Caco-2 (cell line): ENCODE measurements at regions not wholly inside any gene's neighbourhood (a gene's known extent, or its start where the extent isn't known, plus 50 kb on each side); places are given as distances from the start of the nearest gene placed in this dataset.
"Not testable (repeated sequence)": the region's sequence is repeated elsewhere in the genome, so short reads cannot be mapped to it uniquely, and the experiment has no call there.

ENCODE experiments used
- BruUV-seq: library from RNA; stranded (reverse); fragments of 400-500 nt; replicated peaks from 2 replicates; lab custom pipeline; 2021; lab: Mats Ljungman, UMichigan
- CTCF ChIA-PET: fragments of 300-600 bp; sonication (Branson Sonifier 250); formaldehyde crosslinking; loops from one replicate; lab custom pipeline; 2022; ENCODE audit warnings: antibody characterized with exemption; lab: Charles Lee
- POLR2A ChIA-PET: fragments of 300-600 bp; sonication (Branson Sonifier 250); formaldehyde crosslinking; loops from one replicate; lab custom pipeline; 2022; ENCODE audit warnings: antibody characterized with exemption; lab: Charles Lee
- DNase-seq, 2 experiments: peaks; one replicate each; pipeline versions ENCODE4 v3.0.0 to v3.0.0-alpha.2; 2020 to 2022
- H3K27me3 ChIP-seq: replicated peaks from 2 replicates; pipeline ENCODE4 v1.6.0; 2011; ENCODE audit warnings: low read length; ENCODE audit not compliant: control insufficient read depth, insufficient read depth
- H3K36me3 ChIP-seq: 2 replicates; pipeline ENCODE4 v1.5.1; 2011; ENCODE audit warnings: low read length; ENCODE audit not compliant: control insufficient read depth, insufficient read depth
- H3K4me1 ChIP-seq: fragments of 250-450 bp; sonication (Bioruptor Pico); 2 replicates; pipeline ENCODE4 v1.5.1; 2020; ENCODE audit warnings: mild to moderate bottlenecking
- H3K4me3 ChIP-seq: 2 replicates; pipeline ENCODE4 v1.5.1; 2011; ENCODE audit warnings: low read depth, mild to moderate bottlenecking, control low read depth, low read length
- H3K9me3 ChIP-seq: fragments of 250-450 bp; sonication (Bioruptor Pico); 2 replicates; pipeline ENCODE4 v1.5.1; 2020; ENCODE audit warnings: mild to moderate bottlenecking, moderate library complexity
- H3K27ac Mint-ChIP-seq: one replicate; pipeline ENCODE4 v1.8.0; 2022; ENCODE audit warnings: mixed read lengths; ENCODE audit not compliant: unreplicated experiment
- H3K27me3 Mint-ChIP-seq: one replicate; pipeline ENCODE4 v1.8.0; 2022; ENCODE audit warnings: mixed read lengths; ENCODE audit not compliant: insufficient read depth, unreplicated experiment
- H3K36me3 Mint-ChIP-seq: one replicate; pipeline ENCODE4 v1.8.0; 2022; ENCODE audit warnings: mild to moderate bottlenecking, mixed read lengths; ENCODE audit not compliant: insufficient read depth, unreplicated experiment
- H3K4me1 Mint-ChIP-seq: one replicate; pipeline ENCODE4 v1.8.0; 2022; ENCODE audit warnings: low read depth, mixed read lengths; ENCODE audit not compliant: unreplicated experiment
- H3K4me3 Mint-ChIP-seq: one replicate; pipeline ENCODE4 v1.8.0; 2022; ENCODE audit warnings: mild to moderate bottlenecking, moderate library complexity, mixed read lengths; ENCODE audit not compliant: unreplicated experiment
- H3K9me3 Mint-ChIP-seq: one replicate; pipeline ENCODE4 v1.8.0; 2022; ENCODE audit warnings: mixed read lengths; ENCODE audit not compliant: unreplicated experiment
- CTCF ChIP-seq, 2 experiments: fragments of 200-600 bp in 1 of 2; IDR thresholded peaks; 1 replicate in 1 of 2; 2 replicates in 1 of 2; pipeline versions ENCODE4 v1.5.1 to v1.8.0; 2011 to 2022; ENCODE audit warnings: antibody characterized with exemption in 1 of 2, control low read depth in 1 of 2, inconsistent platforms in 1 of 2, low read depth in 1 of 2, low read length in 1 of 2, mild to moderate bottlenecking in 1 of 2, moderate library complexity in 1 of 2; ENCODE audit not compliant: insufficient read depth in 1 of 2, severe bottlenecking in 1 of 2, unreplicated experiment in 1 of 2
- intact Hi-C: fragments of 100-400 bp; cut with micrococcal nuclease; formaldehyde crosslinking; loops from one replicate; pipeline ENCODE4 v1.10.0; 2022; ENCODE audit not compliant: unreplicated experiment

- no TSS peak for BruUV-seq
- ChIA-PET POLR2A (no interaction called here), CTCF (no interaction called here)
- H3K4me3 Mint-ChIP-seq = no peak overlapping the region
- H3K27me3 ChIP-seq = no peaks in the 10 kb centered on the region
- H3K27ac Mint-ChIP-seq = no peak overlapping the region
- H3K9me3 Mint-ChIP-seq = no peaks in the 10 kb centered on the region
- no peaks in the 10 kb centered on the region for H3K4me1 ChIP-seq
- no peaks in the 10 kb centered on the region for H3K9me3 ChIP-seq
- intact Hi-C loops = no loop called here
- H3K27me3 Mint-ChIP-seq = peaks cover 6% of the 10 kb centered on the region
- DNase-seq = no peak
- H3K36me3 ChIP-seq = no peaks in the 10 kb centered on the region
- no peak for TF ChIP-seq CTCF (IDR thresholded peaks at IDR 0.05; ENCODE audit: insufficient read depth in 1 of 2, low read depth in 1 of 2, low read length in 1 of 2, severe bottlenecking in 1 of 2, unreplicated experiment in 1 of 2)
- H3K4me3 ChIP-seq = no peak overlapping the region
- H3K36me3 Mint-ChIP-seq = no peaks in the 10 kb centered on the region
- no peaks in the 10 kb centered on the region for H3K4me1 Mint-ChIP-seq
Measured at GRCh38 chr15:77897896-77898406, 179.6 kb downstream of the TBC1D2B start.

- H3K27ac Mint-ChIP-seq, H3K4me3 ChIP-seq, H3K4me3 Mint-ChIP-seq, H3K27me3 Mint-ChIP-seq, H3K4me1 ChIP-seq, H3K9me3 Mint-ChIP-seq, H3K9me3 ChIP-seq, H3K36me3 Mint-ChIP-seq, intact Hi-C loops, CTCF ChIA-PET, DNase-seq, H3K36me3 ChIP-seq, POLR2A ChIA-PET, BruUV-seq, H3K27me3 ChIP-seq, H3K4me1 Mint-ChIP-seq: not testable (repeated sequence)
Measured at GRCh38 chr15:77897113-77897895, 180.2 kb downstream of the TBC1D2B start.

- H3K27me3 Mint-ChIP-seq, H3K9me3 Mint-ChIP-seq, DNase-seq, H3K36me3 Mint-ChIP-seq, POLR2A ChIA-PET, H3K9me3 ChIP-seq, H3K4me3 Mint-ChIP-seq, CTCF ChIA-PET, intact Hi-C loops, H3K4me3 ChIP-seq, H3K36me3 ChIP-seq, H3K4me1 Mint-ChIP-seq, BruUV-seq, H3K27ac Mint-ChIP-seq, H3K27me3 ChIP-seq, H3K4me1 ChIP-seq: not testable (repeated sequence)
Measured at GRCh38 chr15:77896147-77897112, 181.1 kb downstream of the TBC1D2B start.

GRCh38 chr15:77895742-77896141 is 181.8 kb downstream of the TBC1D2B start:
- no peak overlapping the region for H3K27ac Mint-ChIP-seq
- no peak overlapping the region for H3K4me3 ChIP-seq
- peaks cover 6% of the 10 kb centered on the region for H3K27me3 Mint-ChIP-seq
- no peaks in the 10 kb centered on the region for H3K36me3 Mint-ChIP-seq
- H3K9me3 Mint-ChIP-seq = no peaks in the 10 kb centered on the region
- no peaks in the 10 kb centered on the region for H3K9me3 ChIP-seq
- no peak for DNase-seq
- H3K36me3 ChIP-seq = no peaks in the 10 kb centered on the region
- no TSS peak for BruUV-seq
- no peak for TF ChIP-seq CTCF (IDR thresholded peaks at IDR 0.05; ENCODE audit: insufficient read depth in 1 of 2, low read depth in 1 of 2, low read length in 1 of 2, severe bottlenecking in 1 of 2, unreplicated experiment in 1 of 2)
- intact Hi-C loops = no loop called here
- H3K4me3 Mint-ChIP-seq = no peak overlapping the region
- no peaks in the 10 kb centered on the region for H3K27me3 ChIP-seq
- ChIA-PET CTCF (no interaction called here), POLR2A (no interaction called here)
- H3K4me1 ChIP-seq = no peaks in the 10 kb centered on the region
- H3K4me1 Mint-ChIP-seq = no peaks in the 10 kb centered on the region

GRCh38 chr15:77895145-77895544 is 182.4 kb downstream of the TBC1D2B start:
- H3K9me3 ChIP-seq, CTCF ChIA-PET, H3K9me3 Mint-ChIP-seq, H3K4me1 ChIP-seq, H3K36me3 ChIP-seq, H3K4me3 ChIP-seq, intact Hi-C loops, H3K27me3 ChIP-seq, POLR2A ChIA-PET, H3K36me3 Mint-ChIP-seq, BruUV-seq, H3K27ac Mint-ChIP-seq, H3K27me3 Mint-ChIP-seq, H3K4me3 Mint-ChIP-seq, DNase-seq, H3K4me1 Mint-ChIP-seq: not testable (repeated sequence)
